Mesendoderm (in vitro differentiated cells): ENCODE measurements at regions not wholly inside any gene's neighbourhood (a gene's known extent, or its start where the extent isn't known, plus 50 kb on each side); places are given as distances from the start of the nearest gene placed in this dataset.

ENCODE experiments used
- DNase-seq: peaks from one replicate; pipeline ENCODE4 v3.0.0; 2013
- H2AK5ac ChIP-seq: 2 replicates; pipeline ENCODE4 v1.6.1; 2013; ENCODE audit warnings: low read length, inconsistent platforms
- H2BK120ac ChIP-seq: 2 replicates; pipeline ENCODE4 v1.6.1; 2013; ENCODE audit warnings: low read depth, mild to moderate bottlenecking, low read length, moderate library complexity, mixed read lengths
- H2BK15ac ChIP-seq: replicated peaks from 2 replicates; pipeline ENCODE4 v1.6.1; 2013; ENCODE audit warnings: low read depth, mild to moderate bottlenecking, moderate library complexity
- H2BK5ac ChIP-seq: 2 replicates; pipeline ENCODE4 v1.6.1; 2013; ENCODE audit warnings: low read length, inconsistent platforms
- H3K18ac ChIP-seq: 2 replicates; pipeline ENCODE4 v1.6.1; 2013; ENCODE audit warnings: mild to moderate bottlenecking, low read length, mixed read lengths
- H3K23ac ChIP-seq: one replicate; pipeline ENCODE4 v1.6.1; 2013; ENCODE audit warnings: low read length
- H3K27ac ChIP-seq: 2 replicates; pipeline ENCODE4 v1.5.1; 2013; ENCODE audit warnings: low read depth, mild to moderate bottlenecking, inconsistent platforms, low read length, moderate library complexity
- H3K27me3 ChIP-seq: 2 replicates; pipeline ENCODE4 v1.6.1; 2013; ENCODE audit warnings: low read length, control low read depth, mild to moderate bottlenecking, inconsistent platforms; ENCODE audit not compliant: insufficient read depth, poor library complexity
- H3K36me3 ChIP-seq: 2 replicates; pipeline ENCODE4 v1.6.1; 2013; ENCODE audit warnings: low read length, inconsistent platforms; ENCODE audit not compliant: control insufficient read depth, insufficient read depth
- H3K4ac ChIP-seq: one replicate; pipeline ENCODE4 v1.6.1; 2013; ENCODE audit warnings: low read depth, mild to moderate bottlenecking, low read length, moderate library complexity
- H3K4me1 ChIP-seq: 2 replicates; pipeline ENCODE4 v1.6.1; 2013; ENCODE audit warnings: low read depth, low read length, inconsistent platforms; ENCODE audit not compliant: control insufficient read depth
- H3K4me2 ChIP-seq: 2 replicates; pipeline ENCODE4 v1.6.1; 2013; ENCODE audit warnings: low read length
- H3K4me3 ChIP-seq: 2 replicates; pipeline ENCODE4 v1.5.1; 2013; ENCODE audit warnings: mild to moderate bottlenecking, low read length
- H3K56ac ChIP-seq: one replicate; pipeline ENCODE4 v1.6.1; 2013; ENCODE audit warnings: low read length
- H3K79me1 ChIP-seq: 2 replicates; pipeline ENCODE4 v1.6.1; 2013; ENCODE audit warnings: low read length, inconsistent platforms
- H3K79me2 ChIP-seq: 2 replicates; pipeline ENCODE4 v1.6.1; 2013; ENCODE audit warnings: mild to moderate bottlenecking, low read length; ENCODE audit not compliant: control insufficient read depth, insufficient read depth
- H3K9ac ChIP-seq: 2 replicates; pipeline ENCODE4 v1.6.1; 2013; ENCODE audit warnings: low read length, inconsistent platforms
- H4K5ac ChIP-seq: one replicate; pipeline ENCODE4 v1.6.1; 2013; ENCODE audit warnings: low read length
- H4K8ac ChIP-seq: one replicate; pipeline ENCODE4 v1.6.1; 2013; ENCODE audit warnings: low read depth, mild to moderate bottlenecking, control low read depth, low read length, moderate library complexity
- WGBS: extraction: QIAGEN DNeasy Blood & Tissue Kit; methylation state at CpG from one replicate; pipeline ENCODE4 v1.1.7; 2013; ENCODE audit warnings: low lambda C conversion rate, missing lambda C conversion rate; ENCODE audit not compliant: insufficient coverage; ENCODE audit errors: extremely low coverage; 5-methylcytosine and 5-hydroxymethylcytosine counted together

GRCh38 chr14:105830171-105830570, 303.8 kb downstream of the TMEM121 start:
- H3K23ac ChIP-seq = no peak overlapping the region
- H2BK120ac ChIP-seq = no peak overlapping the region
- no peak overlapping the region for H3K4me3 ChIP-seq
- no peak overlapping the region for H2BK5ac ChIP-seq
- H3K4ac ChIP-seq = no peak overlapping the region
- H3K9ac ChIP-seq = no peak overlapping the region
- H4K8ac ChIP-seq = no peak overlapping the region
- H3K27ac ChIP-seq = no peak overlapping the region
- H3K18ac ChIP-seq = no peak overlapping the region
- WGBS = no CpG with 5 or more reads among the region's 6 CpGs
- DNase-seq = no peak
- H2BK15ac ChIP-seq = no peak overlapping the region
- H3K27me3 ChIP-seq = no peaks in the 10 kb centered on the region
- no peaks in the 10 kb centered on the region for H3K4me1 ChIP-seq
- no peaks in the 10 kb centered on the region for H3K79me2 ChIP-seq
- no peak overlapping the region for H2AK5ac ChIP-seq
- no peak overlapping the region for H4K5ac ChIP-seq
- no peaks in the 10 kb centered on the region for H3K79me1 ChIP-seq
- no peak overlapping the region for H3K56ac ChIP-seq
- no peaks in the 10 kb centered on the region for H3K36me3 ChIP-seq
- no peak overlapping the region for H3K4me2 ChIP-seq

GRCh38 chr14:105836160-105836559, 309.8 kb downstream of the TMEM121 start:
- no peak overlapping the region for H3K4ac ChIP-seq
- H3K56ac ChIP-seq = no peak overlapping the region
- no peak overlapping the region for H3K4me2 ChIP-seq
- no peak overlapping the region for H4K8ac ChIP-seq
- no peaks in the 10 kb centered on the region for H3K4me1 ChIP-seq
- H3K36me3 ChIP-seq = no peaks in the 10 kb centered on the region
- H2BK120ac ChIP-seq = no peak overlapping the region
- no peak overlapping the region for H2AK5ac ChIP-seq
- no peak for DNase-seq
- H3K79me1 ChIP-seq = no peaks in the 10 kb centered on the region
- H3K18ac ChIP-seq = no peak overlapping the region
- H3K79me2 ChIP-seq = no peaks in the 10 kb centered on the region
- H4K5ac ChIP-seq = no peak overlapping the region
- no CpG with 5 or more reads among the region's 11 CpGs for WGBS
- H2BK5ac ChIP-seq = no peak overlapping the region
- H3K4me3 ChIP-seq = no peak overlapping the region
- no peak overlapping the region for H3K9ac ChIP-seq
- H3K27me3 ChIP-seq = no peaks in the 10 kb centered on the region
- H2BK15ac ChIP-seq = no peak overlapping the region
- H3K27ac ChIP-seq = no peak overlapping the region
- no peak overlapping the region for H3K23ac ChIP-seq

GRCh38 chr14:105836730-105837129, 310.3 kb downstream of the TMEM121 start:
- no peak overlapping the region for H3K23ac ChIP-seq
- no peak overlapping the region for H3K18ac ChIP-seq
- no peak overlapping the region for H3K4me3 ChIP-seq
- H3K27me3 ChIP-seq = no peaks in the 10 kb centered on the region
- H3K4ac ChIP-seq = no peak overlapping the region
- no peaks in the 10 kb centered on the region for H3K4me1 ChIP-seq
- H3K79me2 ChIP-seq = no peaks in the 10 kb centered on the region
- WGBS = no CpG with 5 or more reads among the region's 10 CpGs
- no peaks in the 10 kb centered on the region for H3K79me1 ChIP-seq
- H2BK5ac ChIP-seq = no peak overlapping the region
- H2AK5ac ChIP-seq = no peak overlapping the region
- no peak overlapping the region for H3K56ac ChIP-seq
- H2BK15ac ChIP-seq = no peak overlapping the region
- no peak for DNase-seq
- H4K8ac ChIP-seq = no peak overlapping the region
- H2BK120ac ChIP-seq = no peak overlapping the region
- H3K9ac ChIP-seq = no peak overlapping the region
- H4K5ac ChIP-seq = no peak overlapping the region
- H3K4me2 ChIP-seq = no peak overlapping the region
- H3K36me3 ChIP-seq = no peaks in the 10 kb centered on the region
- H3K27ac ChIP-seq = no peak overlapping the region

- Histone ChIP-seq H4K5ac (no peak overlapping the region), H3K4me2 (no peak overlapping the region), H2AK5ac (no peak overlapping the region), H4K8ac (no peak overlapping the region), H3K79me2 (no peaks in the 10 kb centered on the region), H2BK15ac (no peak overlapping the region), H3K56ac (no peak overlapping the region), H3K27me3 (no peaks in the 10 kb centered on the region), H3K9ac (no peak overlapping the region), H2BK5ac (no peak overlapping the region), H3K4ac (no peak overlapping the region), H3K79me1 (no peaks in the 10 kb centered on the region), H3K4me1 (no peaks in the 10 kb centered on the region), H3K18ac (no peak overlapping the region), H3K36me3 (no peaks in the 10 kb centered on the region), H3K27ac (no peak overlapping the region), H3K23ac (no peak overlapping the region), H3K4me3 (no peak overlapping the region), H2BK120ac (no peak overlapping the region)
- no CpG with 5 or more reads among the region's 20 CpGs for WGBS
- no peak for DNase-seq
These were observed 311.1 kb downstream of the TMEM121 start for GRCh38 chr14:105837349-105838063.

- Histone ChIP-seq H4K5ac (no peak overlapping the region), H3K4me2 (no peak overlapping the region), H3K4me3 (no peak overlapping the region), H3K27ac (no peak overlapping the region), H2BK15ac (no peak overlapping the region), H2BK5ac (no peak overlapping the region), H3K27me3 (no peaks in the 10 kb centered on the region), H3K18ac (no peak overlapping the region), H3K79me2 (no peaks in the 10 kb centered on the region), H3K4me1 (no peaks in the 10 kb centered on the region), H3K56ac (no peak overlapping the region), H2BK120ac (no peak overlapping the region), H3K9ac (no peak overlapping the region), H2AK5ac (no peak overlapping the region), H3K23ac (no peak overlapping the region), H3K36me3 (no peaks in the 10 kb centered on the region), H4K8ac (no peak overlapping the region), H3K4ac (no peak overlapping the region), H3K79me1 (no peaks in the 10 kb centered on the region)
- no CpG with 5 or more reads among the region's 11 CpGs for WGBS
- DNase-seq = no peak
These were observed 311.7 kb downstream of the TMEM121 start for GRCh38 chr14:105838107-105838506.
